CD4-positive, alpha-beta T cell treated with Interleukin-10 for 1 hour (primary cell): ENCODE measurements at regions not wholly inside any gene's neighbourhood (a gene's known extent, or its start where the extent isn't known, plus 50 kb on each side); places are given as distances from the start of the nearest gene placed in this dataset.

ENCODE experiments used
- DNase-seq: peaks from one replicate; pipeline ENCODE4 v3.0.0-alpha.2; 2020

DNA sequence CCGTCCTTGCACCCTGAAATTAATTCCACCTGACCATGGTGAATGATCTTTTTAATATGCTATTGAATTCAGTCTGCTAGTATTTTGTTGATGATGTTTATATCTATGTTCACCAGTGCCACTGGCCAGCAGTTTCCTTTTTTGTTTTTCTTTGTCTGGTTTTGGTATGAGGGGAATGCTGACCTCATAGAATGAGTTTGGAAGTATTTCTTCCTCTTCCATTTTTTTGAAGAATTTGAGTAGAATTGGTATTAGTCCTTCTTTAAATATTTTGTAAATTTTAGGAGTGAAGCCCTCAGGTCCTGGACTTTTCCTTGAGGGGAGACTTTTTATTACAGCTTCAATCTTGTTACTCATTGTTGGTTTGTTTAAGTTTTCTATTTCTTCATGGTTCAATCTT, 231.6 kb downstream of the MRPL39 start:
- DNase-seq: no peak

- no peak for DNase-seq
Observed at GRCh38 chr21:25373126-25374082, 233.9 kb downstream of the MRPL39 start.

DNA sequence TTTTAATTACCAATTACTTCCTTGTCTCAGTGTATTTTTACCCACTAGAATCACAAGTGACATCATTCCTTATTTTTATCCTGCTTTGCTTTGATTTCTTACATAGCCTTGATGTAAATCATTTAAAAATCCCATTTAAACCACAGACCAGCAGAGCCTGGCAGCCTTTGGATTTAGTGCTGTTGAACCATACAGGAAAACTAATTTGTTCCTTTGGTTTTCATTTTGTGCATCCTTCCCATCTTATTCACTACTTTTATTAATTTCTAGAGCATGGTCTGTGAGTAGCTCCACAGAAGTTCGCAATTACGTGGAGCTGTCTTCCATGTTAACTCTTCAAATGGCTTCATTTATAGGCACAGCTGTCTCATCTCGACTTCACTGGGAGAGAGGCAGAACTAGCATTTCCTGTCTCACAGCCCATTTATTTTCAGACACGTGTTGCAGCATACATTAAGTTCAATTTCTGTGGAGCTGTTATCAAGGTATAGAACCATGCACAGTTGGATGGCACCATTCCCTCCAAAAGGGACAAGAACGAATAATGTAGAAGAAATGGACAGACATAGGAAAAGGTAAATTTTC, 235.3 kb downstream of the MRPL39 start:
- DNase-seq: no peak

- DNase-seq: no peak
Observed at GRCh38 chr21:25370311-25370744, 237.0 kb downstream of the MRPL39 start.

- DNase-seq: no peak
Observed at GRCh38 chr21:25369524-25370300, 237.6 kb downstream of the MRPL39 start.

- no peak for DNase-seq
Observed at GRCh38 chr21:25368531-25368930, 238.8 kb downstream of the MRPL39 start.

DNA sequence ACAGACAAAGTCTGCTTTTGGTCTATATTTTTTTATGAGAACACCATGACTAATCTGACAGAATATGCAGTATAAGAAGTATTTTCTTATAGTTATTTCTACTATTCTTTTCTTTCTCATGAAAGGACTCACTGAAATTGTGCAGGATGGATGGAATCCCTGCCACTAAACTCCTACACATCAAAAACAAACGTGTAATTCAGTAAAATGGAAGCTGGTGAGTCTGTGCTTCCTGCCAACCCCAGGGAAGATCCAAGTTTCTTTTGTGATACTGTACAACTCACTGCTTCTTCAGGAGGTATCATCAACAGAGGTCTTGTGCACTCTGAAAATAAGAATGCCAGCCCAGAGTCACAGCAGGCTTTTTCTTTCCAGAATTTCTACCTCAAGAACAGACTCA, 241.2 kb downstream of the MRPL39 start:
- DNase-seq: no peak

DNA sequence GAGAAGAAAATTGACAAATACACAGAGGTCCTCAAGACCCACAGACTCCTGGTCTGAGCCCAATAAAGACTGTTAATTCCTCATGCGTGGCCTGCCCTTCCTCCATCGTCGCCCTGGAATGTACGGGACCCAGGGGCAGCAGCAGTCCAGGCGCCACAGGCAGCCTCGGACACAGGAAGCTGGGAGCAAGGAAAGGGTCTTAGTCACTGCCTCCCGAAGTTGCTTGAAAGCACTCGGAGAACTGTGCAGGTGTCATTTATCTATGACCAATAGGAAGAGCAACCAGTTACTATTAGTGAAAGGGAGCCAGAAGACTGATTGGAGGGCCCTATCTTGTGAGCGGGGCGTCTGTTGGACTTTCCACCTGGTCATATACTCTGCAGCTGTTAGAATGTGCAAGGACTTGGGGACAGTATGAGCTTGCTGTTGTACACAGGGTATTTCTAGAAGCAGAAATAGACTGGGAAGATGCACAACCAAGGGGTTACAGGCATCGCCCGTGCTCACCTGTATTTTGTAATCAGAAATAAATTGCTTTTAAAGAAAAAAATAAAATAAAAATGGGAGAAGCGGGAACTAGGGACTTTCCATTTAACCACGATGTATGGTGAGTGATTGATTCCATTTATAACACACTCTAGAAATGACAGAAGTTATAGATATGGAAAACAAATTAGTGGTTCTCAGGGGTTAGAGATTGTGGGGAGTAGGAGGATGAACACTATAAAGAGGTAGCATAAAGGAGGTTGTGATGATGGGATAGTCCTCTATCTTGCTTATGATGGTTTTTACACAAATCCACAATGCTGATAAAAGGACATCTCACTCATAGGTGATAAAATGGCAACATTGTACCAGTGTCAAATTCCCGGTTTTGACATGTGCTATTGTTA, 244.7 kb downstream of the MRPL39 start:
- DNase-seq: no peak

- DNase-seq: no peak
Observed at GRCh38 chr21:25361765-25362164, 245.5 kb downstream of the MRPL39 start.

GRCh38 chr21:25361097-25361496, 246.2 kb downstream of the MRPL39 start:
- DNase-seq: no peak

DNA sequence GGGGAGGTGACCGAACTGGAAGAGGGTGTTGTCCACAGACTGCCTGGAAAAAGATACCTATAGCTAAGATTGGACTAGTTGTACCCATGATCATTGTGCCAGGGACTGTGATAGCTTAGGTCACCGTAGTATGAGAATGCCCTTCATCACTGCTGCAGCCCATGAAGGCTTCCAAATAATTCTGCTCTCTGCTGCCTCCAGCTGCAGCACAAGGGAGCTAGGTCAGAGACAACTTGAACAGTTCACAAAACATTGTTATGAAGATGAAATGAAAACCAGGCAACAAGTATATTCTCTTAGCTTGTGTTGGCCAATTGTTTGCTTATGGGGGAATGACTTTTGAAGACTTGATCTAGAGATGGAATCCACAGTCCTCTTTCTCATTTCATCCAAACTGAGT, 246.7 kb downstream of the MRPL39 start:
- DNase-seq: no peak

GRCh38 chr21:25359724-25360123, 247.6 kb downstream of the MRPL39 start:
- DNase-seq: no peak

GRCh38 chr21:25350056-25350455, 257.2 kb downstream of the MRPL39 start:
- DNase-seq: no peak

DNA sequence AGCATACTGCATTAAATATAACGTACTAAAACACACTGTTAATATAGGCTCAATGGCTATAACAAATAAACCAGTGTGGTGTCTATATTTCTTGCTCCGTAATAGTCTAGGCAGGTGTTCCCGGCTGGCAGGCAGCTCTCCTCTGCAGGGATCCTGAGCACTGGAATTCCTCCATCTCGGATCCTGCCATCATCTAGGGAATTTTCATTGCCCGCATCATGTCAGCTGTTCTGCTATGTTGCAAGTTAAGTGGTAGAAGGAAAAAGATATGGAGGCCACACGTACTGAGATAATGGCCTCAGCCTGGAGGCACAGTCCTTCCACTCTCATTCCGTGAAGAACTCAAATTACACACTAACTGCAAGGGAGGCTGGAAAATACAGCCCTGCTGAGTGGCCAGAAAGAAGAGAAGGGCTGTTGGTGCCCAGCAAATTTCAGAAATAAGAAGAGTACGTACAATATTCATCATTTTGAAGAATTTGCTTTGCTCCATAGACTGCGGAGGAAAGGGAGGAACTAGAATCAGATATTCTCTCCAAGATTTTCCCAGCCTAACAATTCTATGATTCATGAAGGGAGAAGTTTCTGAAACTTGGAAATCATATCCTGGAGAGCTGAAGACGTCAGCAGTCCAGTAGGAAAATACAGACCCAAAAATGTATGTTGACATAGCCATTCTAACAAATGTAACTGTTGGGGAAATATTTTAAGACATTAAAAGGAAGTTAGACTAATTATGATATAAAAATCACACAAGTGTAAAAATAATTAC, 263.3 kb downstream of the MRPL39 start:
- DNase-seq: no peak

DNA sequence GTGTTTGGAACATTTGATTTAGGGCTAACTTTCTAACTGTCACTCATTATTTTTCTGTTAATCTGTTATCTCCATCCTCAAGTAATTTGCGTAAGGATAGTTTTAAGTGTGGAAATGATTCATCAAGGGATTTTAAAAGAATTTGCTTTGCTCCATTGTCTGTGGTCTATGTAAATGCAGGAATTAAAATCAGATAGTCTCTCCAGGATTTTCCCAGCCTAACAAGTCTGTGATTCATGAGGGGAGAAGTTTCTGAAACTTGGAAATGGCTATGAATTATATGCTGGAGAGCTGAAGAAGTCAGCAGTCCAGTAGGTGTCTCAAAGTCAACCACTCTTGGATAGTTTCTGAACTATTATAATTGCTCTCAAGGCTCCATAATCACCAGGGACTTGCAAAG, 264.5 kb downstream of the MRPL39 start:
- no peak for DNase-seq

GRCh38 chr21:25341981-25342380, 265.3 kb downstream of the MRPL39 start:
- no peak for DNase-seq

DNA sequence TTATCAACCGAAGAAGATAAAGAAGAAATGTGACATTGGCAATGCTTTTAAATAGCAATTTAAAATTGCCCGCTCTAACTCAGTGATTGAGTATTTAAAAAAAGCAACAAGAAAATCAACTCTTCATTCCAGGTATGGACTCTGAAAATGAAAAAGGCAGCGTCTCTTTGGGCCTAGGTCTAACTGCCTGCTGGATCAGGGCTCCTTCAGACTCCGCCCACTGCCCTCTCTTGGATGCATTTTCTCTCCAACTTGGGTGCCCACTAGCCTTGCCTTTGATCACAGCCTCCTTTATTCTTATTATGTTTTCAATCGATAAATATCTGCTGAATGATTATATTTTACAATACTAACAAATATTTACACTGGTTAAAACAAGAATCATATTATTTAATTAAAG, 268.9 kb downstream of the MRPL39 start:
- DNase-seq: no peak

DNA sequence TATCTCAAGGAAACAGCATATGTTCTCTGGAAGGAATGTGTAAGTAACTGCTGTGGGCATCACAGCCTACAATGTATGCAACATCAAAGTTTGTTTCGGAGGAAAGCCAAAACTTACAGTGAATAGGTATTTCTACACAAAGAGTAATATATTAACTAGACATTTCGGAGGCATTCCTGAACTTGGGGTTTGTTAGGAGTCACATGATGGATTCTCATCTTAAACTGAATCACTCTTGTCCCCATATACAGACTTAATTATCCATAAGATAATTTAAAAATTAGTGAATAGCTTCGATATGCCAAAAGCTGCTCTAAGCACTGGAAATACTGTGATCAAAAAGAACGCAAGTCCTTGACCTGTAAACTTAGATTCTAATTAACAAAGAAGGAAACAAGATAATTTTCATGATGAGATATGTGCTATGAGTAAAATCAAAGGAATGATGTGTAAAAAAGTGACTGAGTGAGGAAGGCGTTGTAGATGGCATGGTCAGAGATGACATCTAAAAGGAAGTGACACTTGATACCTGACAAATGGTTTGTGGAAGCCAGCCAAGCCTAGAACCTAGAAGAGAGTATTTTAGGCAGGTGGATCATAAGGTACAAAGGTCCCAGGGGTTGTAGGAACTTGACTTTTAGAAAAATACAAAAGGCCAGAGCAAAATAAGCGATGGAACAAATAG, 273.1 kb downstream of the MRPL39 start:
- no peak for DNase-seq

DNA sequence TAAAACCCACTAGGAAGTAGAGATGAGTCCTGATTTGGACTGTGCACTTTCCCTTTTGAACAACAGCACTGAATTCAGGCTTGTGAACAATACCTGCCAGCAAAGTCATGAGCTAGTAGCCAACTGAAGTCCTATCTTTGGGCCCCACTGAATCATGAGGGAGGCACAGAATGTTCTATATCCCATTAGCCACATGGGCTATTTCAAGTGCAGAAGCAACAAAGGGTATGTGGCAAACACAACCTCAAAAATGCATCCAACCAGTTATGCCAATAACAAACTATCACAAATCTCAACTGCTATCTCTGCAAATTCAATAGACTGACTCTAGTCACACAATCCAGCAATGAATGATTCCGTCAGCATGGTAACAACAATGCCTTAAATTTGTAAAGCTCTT, 276.0 kb downstream of the MRPL39 start:
- DNase-seq: no peak

- DNase-seq: no peak
Observed at GRCh38 chr21:25330266-25330665, 277.0 kb downstream of the MRPL39 start.

DNA sequence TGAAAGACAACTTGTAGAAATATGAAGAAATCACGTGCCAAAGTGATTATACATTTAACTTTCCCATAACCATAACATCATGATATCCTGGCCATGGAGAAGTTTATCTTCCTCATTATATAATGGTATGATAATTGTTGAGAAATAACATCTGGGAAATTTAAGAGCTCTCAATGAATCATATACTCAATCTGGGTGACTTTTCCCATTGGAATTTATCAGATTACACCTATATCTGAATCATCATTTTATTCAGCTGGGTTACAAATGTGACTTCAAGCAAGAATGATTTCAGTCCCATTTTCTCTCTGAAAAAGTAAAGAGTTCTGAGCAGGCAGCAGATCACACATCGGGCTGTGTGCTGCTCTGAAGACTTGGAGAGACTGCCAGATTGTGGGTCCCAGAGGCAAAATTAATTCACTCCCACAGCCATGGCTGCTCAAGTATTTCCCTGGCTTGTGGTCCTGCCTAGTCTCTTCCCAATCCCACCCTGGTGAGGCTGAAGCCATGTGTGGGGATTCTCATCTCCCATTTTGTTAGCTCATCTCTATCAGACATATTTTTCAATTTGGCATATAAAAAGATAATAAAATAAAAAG, 278.0 kb downstream of the MRPL39 start:
- DNase-seq: no peak
